ENCODE measurements at regions not wholly inside any gene's neighbourhood (a gene's known extent, or its start where the extent isn't known, plus 50 kb on each side); places are given as distances from the start of the nearest gene placed in this dataset.

GRCh38 chr18:26708806-26709716, 156.4 kb downstream of the AQP4 start:
- intact Hi-C loops (cut with micrococcal nuclease), result no loop called here
- Mint-ChIP-seq H3K4me1 (ENCODE audit: low read depth) (peaks cover 37% of the 10 kb centered on the region), H3K27ac (no peak overlapping the region), H3K4me3 (ENCODE audit: low read depth) (no peak overlapping the region), H3K27me3 (ENCODE audit: low read depth) (peaks cover 7% of the 10 kb centered on the region), H3K36me3 (ENCODE audit: low read depth) (peaks cover 10% of the 10 kb centered on the region), H3K9me3 (peaks cover 11% of the 10 kb centered on the region)
- DNase-seq (ENCODE audit: low spot score), result no peak

DNA sequence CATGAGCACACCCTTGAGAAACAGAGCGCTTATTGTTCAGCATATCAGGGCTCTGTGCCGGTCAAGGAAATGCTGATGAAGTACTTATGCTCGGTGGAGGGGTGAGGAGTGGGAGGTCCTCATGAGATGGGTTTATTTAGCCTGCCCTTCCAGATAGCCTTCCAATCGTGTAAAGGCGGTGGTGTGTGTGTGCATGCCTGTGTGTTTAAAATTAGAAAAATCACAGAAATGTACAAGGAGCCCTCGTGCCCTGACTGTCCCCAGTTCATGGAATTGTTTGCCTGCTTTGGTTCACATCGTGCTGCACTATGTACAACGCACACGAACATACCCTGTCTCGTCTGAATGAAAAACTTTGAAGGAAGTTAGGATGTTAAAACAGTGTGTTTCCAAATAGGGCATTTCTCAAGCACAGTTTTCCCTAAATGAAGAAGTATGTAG, 158.6 kb downstream of the AQP4 start:
- no peak for DNase-seq (ENCODE audit: low spot score)
- Mint-ChIP-seq H3K4me3 (ENCODE audit: low read depth) (no peak overlapping the region), H3K4me1 (ENCODE audit: low read depth) (peaks cover 39% of the 10 kb centered on the region), H3K9me3 (no peaks in the 10 kb centered on the region), H3K27ac (no peak overlapping the region), H3K36me3 (ENCODE audit: low read depth) (no peaks in the 10 kb centered on the region), H3K27me3 (ENCODE audit: low read depth) (peaks cover 4% of the 10 kb centered on the region)
- intact Hi-C loops (cut with micrococcal nuclease), result no loop called here

GRCh38 chr18:26705757-26706156, 157.4 kb upstream of the KCTD1 start:
- DNase-seq (ENCODE audit: low spot score), result no peak
- H3K36me3 Mint-ChIP-seq (ENCODE audit: low read depth), result no peaks in the 10 kb centered on the region
- intact Hi-C loops (cut with micrococcal nuclease), result no loop called here
- no peak overlapping the region for H3K4me3 Mint-ChIP-seq (ENCODE audit: low read depth)
- H3K4me1 Mint-ChIP-seq (ENCODE audit: low read depth), result peaks cover 36% of the 10 kb centered on the region
- peaks cover 4% of the 10 kb centered on the region for H3K27me3 Mint-ChIP-seq (ENCODE audit: low read depth)
- no peak overlapping the region for H3K27ac Mint-ChIP-seq
- no peaks in the 10 kb centered on the region for H3K9me3 Mint-ChIP-seq

GRCh38 chr18:26703170-26703930, 155.0 kb upstream of the KCTD1 start:
- no peak overlapping the region for H3K27ac Mint-ChIP-seq

GRCh38 chr18:26702086-26702485, 153.7 kb upstream of the KCTD1 start:
- H3K4me3 Mint-ChIP-seq (ENCODE audit: low read depth), result no peak overlapping the region
- DNase-seq (ENCODE audit: low spot score), result no peak

More at GRCh38 chr18:26703170-26703930, 155.0 kb upstream of the KCTD1 start:
- Mint-ChIP-seq H3K4me1 (ENCODE audit: low read depth) (peaks cover 15% of the 10 kb centered on the region), H3K36me3 (ENCODE audit: low read depth) (no peaks in the 10 kb centered on the region), H3K27me3 (ENCODE audit: low read depth) (peaks cover 6% of the 10 kb centered on the region), H3K4me3 (ENCODE audit: low read depth) (no peak overlapping the region), H3K9me3 (no peaks in the 10 kb centered on the region)
- intact Hi-C loops (cut with micrococcal nuclease), result no loop called here
- no peak for DNase-seq (ENCODE audit: low spot score)

DNA sequence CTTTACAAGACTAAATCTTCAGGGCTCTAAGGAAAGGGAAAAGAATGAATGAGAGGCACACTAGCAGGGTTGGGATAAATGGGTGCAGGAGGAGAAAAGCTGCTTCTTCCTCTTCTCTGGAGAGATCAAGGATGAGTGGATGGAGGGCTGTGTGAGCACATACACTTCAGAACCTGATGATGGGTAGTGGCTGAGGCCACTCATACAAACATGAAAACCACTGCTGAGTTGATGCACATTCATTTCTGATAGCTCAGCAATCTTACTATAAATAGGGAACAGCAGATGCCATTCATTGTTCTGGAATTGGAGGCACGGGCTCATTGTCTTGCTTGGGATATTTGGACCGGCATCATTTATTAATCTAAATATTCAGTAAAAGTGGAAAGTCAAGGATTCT, 152.4 kb upstream of the KCTD1 start:
- Mint-ChIP-seq H3K27me3 (ENCODE audit: low read depth) (peaks cover 3% of the 10 kb centered on the region), H3K9me3 (no peaks in the 10 kb centered on the region), H3K4me1 (ENCODE audit: low read depth) (peaks cover 18% of the 10 kb centered on the region), H3K4me3 (ENCODE audit: low read depth) (no peak overlapping the region), H3K27ac (no peak overlapping the region), H3K36me3 (ENCODE audit: low read depth) (no peaks in the 10 kb centered on the region)
- intact Hi-C loops (cut with micrococcal nuclease), result no loop called here
- DNase-seq (ENCODE audit: low spot score), result no peak

More at GRCh38 chr18:26702086-26702485, 153.7 kb upstream of the KCTD1 start:
- peaks cover 11% of the 10 kb centered on the region for H3K4me1 Mint-ChIP-seq (ENCODE audit: low read depth)
- no peaks in the 10 kb centered on the region for H3K9me3 Mint-ChIP-seq
- intact Hi-C loops (cut with micrococcal nuclease), result no loop called here
- peaks cover 3% of the 10 kb centered on the region for H3K27me3 Mint-ChIP-seq (ENCODE audit: low read depth)
- H3K27ac Mint-ChIP-seq, result no peak overlapping the region
- H3K36me3 Mint-ChIP-seq (ENCODE audit: low read depth), result no peaks in the 10 kb centered on the region

DNA sequence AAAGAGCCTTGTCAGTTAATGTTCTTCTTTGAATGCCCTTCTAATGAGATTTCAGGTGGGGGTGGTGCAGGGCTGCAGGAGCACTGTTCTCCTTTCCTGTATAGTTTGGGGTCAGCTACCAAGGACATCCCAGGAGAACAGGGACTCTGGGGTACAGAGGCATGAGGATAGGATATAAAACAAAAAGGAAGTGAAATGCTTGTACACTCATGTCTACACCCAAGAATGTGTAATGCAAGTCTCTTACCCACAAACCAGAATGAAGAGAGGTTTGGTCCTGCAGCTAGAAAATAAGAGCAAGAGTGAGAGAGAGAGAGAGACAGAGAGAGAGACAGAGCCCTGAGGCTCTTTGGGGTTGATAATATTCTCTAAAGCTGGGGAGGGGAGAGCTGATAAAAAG, 151.8 kb upstream of the KCTD1 start:
- peaks cover 4% of the 10 kb centered on the region for H3K27me3 Mint-ChIP-seq (ENCODE audit: low read depth)
- intact Hi-C loops (cut with micrococcal nuclease), result no loop called here
- peaks cover 2% of the 10 kb centered on the region for H3K36me3 Mint-ChIP-seq (ENCODE audit: low read depth)
- H3K4me1 Mint-ChIP-seq (ENCODE audit: low read depth), result peaks cover 18% of the 10 kb centered on the region
- no peak overlapping the region for H3K27ac Mint-ChIP-seq
- no peak overlapping the region for H3K4me3 Mint-ChIP-seq (ENCODE audit: low read depth)
- H3K9me3 Mint-ChIP-seq, result peaks cover 4% of the 10 kb centered on the region
- no peak for DNase-seq (ENCODE audit: low spot score)

DNA sequence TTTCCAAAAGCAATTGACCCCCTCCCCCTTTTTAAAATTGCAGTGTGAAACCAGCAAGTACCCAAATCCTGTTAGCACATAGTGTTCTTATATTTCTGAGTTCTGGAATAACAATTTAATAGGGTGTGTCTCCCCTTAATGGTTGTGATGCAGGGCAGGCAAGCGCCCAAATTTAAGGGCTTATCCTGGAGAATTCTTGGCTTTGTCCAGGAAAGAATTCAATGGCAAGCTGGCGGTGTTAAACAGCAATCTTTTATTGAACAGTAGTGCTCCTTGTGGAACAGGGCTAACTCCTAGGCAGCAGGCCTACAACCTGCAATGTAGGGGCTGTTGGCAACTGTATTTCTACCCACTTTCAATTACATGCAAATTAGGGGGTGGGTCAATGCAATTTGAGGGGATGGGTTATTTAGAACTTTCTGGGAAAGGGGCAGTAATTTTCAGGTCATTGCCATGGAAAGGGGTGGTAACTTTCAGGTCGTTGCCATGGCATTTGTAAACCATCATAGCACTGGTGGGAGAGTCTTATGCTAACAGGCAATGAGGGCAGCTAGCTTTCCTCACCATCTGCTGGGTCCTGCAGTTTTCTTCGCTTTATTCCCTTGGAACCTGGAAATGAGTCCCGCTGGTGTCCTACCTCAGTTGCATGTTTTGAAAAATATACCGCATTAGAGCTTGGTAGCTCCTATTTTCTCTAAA, 149.0 kb upstream of the KCTD1 start:
- Mint-ChIP-seq H3K36me3 (ENCODE audit: low read depth) (peaks cover 4% of the 10 kb centered on the region), H3K4me3 (ENCODE audit: low read depth) (no peak overlapping the region), H3K9me3 (peaks cover 23% of the 10 kb centered on the region), H3K27ac (no peak overlapping the region), H3K27me3 (ENCODE audit: low read depth) (peaks cover 6% of the 10 kb centered on the region), H3K4me1 (ENCODE audit: low read depth) (peaks cover 7% of the 10 kb centered on the region)
- no peak for DNase-seq (ENCODE audit: low spot score)
- intact Hi-C loops (cut with micrococcal nuclease), result no loop called here

GRCh38 chr18:26696786-26697185, 148.4 kb upstream of the KCTD1 start:
- peaks cover 7% of the 10 kb centered on the region for H3K4me1 Mint-ChIP-seq (ENCODE audit: low read depth)
- H3K4me3 Mint-ChIP-seq (ENCODE audit: low read depth), result no peak overlapping the region
- H3K36me3 Mint-ChIP-seq (ENCODE audit: low read depth), result peaks cover 4% of the 10 kb centered on the region
- intact Hi-C loops (cut with micrococcal nuclease), result no loop called here
- H3K9me3 Mint-ChIP-seq, result peaks cover 28% of the 10 kb centered on the region
- H3K27ac Mint-ChIP-seq, result no peak overlapping the region
- peaks cover 6% of the 10 kb centered on the region for H3K27me3 Mint-ChIP-seq (ENCODE audit: low read depth)
- DNase-seq (ENCODE audit: low spot score), result no peak

- peaks cover 4% of the 10 kb centered on the region for H3K36me3 Mint-ChIP-seq (ENCODE audit: low read depth)
- H3K9me3 Mint-ChIP-seq, result peaks cover 33% of the 10 kb centered on the region
- DNase-seq (ENCODE audit: low spot score), result no peak
- peaks cover 7% of the 10 kb centered on the region for H3K4me1 Mint-ChIP-seq (ENCODE audit: low read depth)
- intact Hi-C loops (cut with micrococcal nuclease), result no loop called here
- H3K4me3 Mint-ChIP-seq (ENCODE audit: low read depth), result no peak overlapping the region
- H3K27ac Mint-ChIP-seq, result no peak overlapping the region
- H3K27me3 Mint-ChIP-seq (ENCODE audit: low read depth), result peaks cover 8% of the 10 kb centered on the region
These were observed 148.0 kb upstream of the KCTD1 start for GRCh38 chr18:26696308-26696707.

GRCh38 chr18:26689226-26689879, 141.0 kb upstream of the KCTD1 start:
- Mint-ChIP-seq H3K27me3 (ENCODE audit: low read depth) (peaks cover 16% of the 10 kb centered on the region), H3K27ac (no peak overlapping the region), H3K4me3 (ENCODE audit: low read depth) (no peak overlapping the region), H3K4me1 (ENCODE audit: low read depth) (no peaks in the 10 kb centered on the region), H3K36me3 (ENCODE audit: low read depth) (no peaks in the 10 kb centered on the region), H3K9me3 (peaks cover 32% of the 10 kb centered on the region)
- intact Hi-C loops (cut with micrococcal nuclease), result no loop called here
- DNase-seq (ENCODE audit: low spot score), result no peak

GRCh38 chr18:26686532-26686931, 138.2 kb upstream of the KCTD1 start:
- Mint-ChIP-seq H3K4me3 (ENCODE audit: low read depth) (no peak overlapping the region), H3K9me3 (peaks cover 12% of the 10 kb centered on the region), H3K36me3 (ENCODE audit: low read depth) (no peaks in the 10 kb centered on the region), H3K27ac (no peak overlapping the region), H3K27me3 (ENCODE audit: low read depth) (peaks cover 30% of the 10 kb centered on the region), H3K4me1 (ENCODE audit: low read depth) (no peaks in the 10 kb centered on the region)
- intact Hi-C loops (cut with micrococcal nuclease), result no loop called here
- DNase-seq (ENCODE audit: low spot score), result no peak

Measured in activated T-helper 2 cell treated with anti-CD3 and anti-CD28 coated beads, Interferon-gamma antibody, Interleukin-2, Interleukin-4, amounts not matched to agents 10 μg/mL and 5 μg/mL and 100 μg/mL, durations not matched to agents 14 hours and 24 hours and 36 hours (primary cell).